Neutrophil (primary cell): ENCODE measurements at regions not wholly inside any gene's neighbourhood (a gene's known extent, or its start where the extent isn't known, plus 50 kb on each side); places are given as distances from the start of the nearest gene placed in this dataset.

Experiments
- H3K27ac ChIP-seq: fragments of 200-600 bp; sonication (generic); 2 replicates; pipeline ENCODE4 v1.5.1; 2016; ENCODE audit warnings: mild to moderate bottlenecking, moderate library complexity
- H3K27me3 ChIP-seq: fragments of 200-600 bp; sonication (generic); 2 replicates; pipeline ENCODE4 v1.6.0; 2016; ENCODE audit warnings: mild to moderate bottlenecking
- H3K36me3 ChIP-seq: fragments of 200-600 bp; sonication (generic); 2 replicates; pipeline ENCODE4 v1.5.1; 2017
- H3K4me1 ChIP-seq, 2 experiments: fragments of 200-600 bp in 1 of 2; sonication (generic) in 1 of 2; 1 replicate in 1 of 2; 2 replicates in 1 of 2; pipeline versions ENCODE4 v1.5.1 to v1.6.1; 2013 to 2016; ENCODE audit warnings: low read depth in 1 of 2, low read length in 1 of 2, mild to moderate bottlenecking in 1 of 2, moderate library complexity in 1 of 2; ENCODE audit not compliant: control insufficient read depth in 1 of 2, insufficient read depth in 1 of 2
- H3K4me3 ChIP-seq, 2 experiments: fragments of 200-600 bp in 1 of 2; sonication (generic) in 1 of 2; 1 replicate in 1 of 2; 2 replicates in 1 of 2; pipeline ENCODE4 v1.5.1; 2013 to 2016; ENCODE audit warnings: low read depth in 1 of 2, low read length in 1 of 2, mild to moderate bottlenecking in 1 of 2, moderate library complexity in 1 of 2
- H3K9me3 ChIP-seq: fragments of 200-600 bp; sonication (generic); 2 replicates; pipeline ENCODE4 v1.5.1; 2016
- CTCF ChIP-seq: fragments of 200-600 bp; sonication (generic); IDR thresholded peaks from 2 replicates; pipeline ENCODE4 v1.5.1; 2016; ENCODE audit warnings: antibody characterized with exemption

GRCh38 chr9:126017758-126018157 is 270.6 kb downstream of the PBX3 start:
- no peak overlapping the region for H3K4me3 ChIP-seq
- TF ChIP-seq CTCF: no peak
- no peaks in the 10 kb centered on the region for H3K36me3 ChIP-seq
- no peaks in the 10 kb centered on the region for H3K9me3 ChIP-seq
- no peak overlapping the region for H3K27ac ChIP-seq
- peaks cover 9% of the 10 kb centered on the region for H3K27me3 ChIP-seq
- H3K4me1 ChIP-seq: no peaks in the 10 kb centered on the region

DNA sequence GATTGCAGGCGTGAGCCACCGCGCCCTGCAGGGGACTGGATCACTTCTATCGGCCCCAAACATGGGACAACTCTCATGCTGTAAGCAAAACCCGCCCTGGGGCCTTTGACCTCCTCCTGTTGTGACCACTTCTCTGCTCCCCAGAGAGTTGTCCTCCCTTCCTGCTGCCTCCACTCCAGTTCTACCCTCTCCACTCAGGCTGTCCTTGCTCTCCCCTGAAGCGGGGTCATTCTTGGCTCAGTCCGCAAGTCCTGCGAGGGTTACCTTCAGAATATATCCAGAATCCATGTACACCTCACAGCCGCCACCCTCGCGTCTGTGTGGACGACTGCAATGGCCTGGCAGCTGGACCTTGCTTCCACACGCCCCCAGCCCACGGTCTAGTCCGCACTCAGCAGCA is 273.7 kb downstream of the PBX3 start:
- peaks cover 3% of the 10 kb centered on the region for H3K27me3 ChIP-seq
- no peaks in the 10 kb centered on the region for H3K36me3 ChIP-seq
- no peak for TF ChIP-seq CTCF
- H3K27ac ChIP-seq: no peak overlapping the region
- no peak overlapping the region for H3K4me3 ChIP-seq
- H3K4me1 ChIP-seq: no peaks in the 10 kb centered on the region
- no peaks in the 10 kb centered on the region for H3K9me3 ChIP-seq

DNA sequence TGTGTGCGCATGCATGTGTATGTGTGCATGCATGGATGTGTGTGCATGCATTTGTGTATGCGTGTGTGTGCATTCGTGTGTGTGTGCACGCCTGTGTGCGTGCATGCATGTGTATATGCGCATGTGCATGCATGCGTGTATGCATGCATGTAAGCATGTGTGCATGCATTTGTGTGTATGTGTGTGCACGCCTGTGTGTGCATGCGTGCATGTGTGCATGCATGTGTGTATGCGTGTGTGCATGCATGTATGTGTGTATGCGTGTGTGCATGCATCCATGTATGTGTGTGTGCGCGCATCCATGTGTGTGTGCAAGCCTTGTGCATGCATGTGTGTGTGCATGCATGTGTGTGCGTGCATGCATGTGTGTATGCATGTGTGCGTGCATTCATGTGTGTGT is 276.8 kb downstream of the PBX3 start:
- no peak for TF ChIP-seq CTCF
- H3K27me3 ChIP-seq: peaks cover 3% of the 10 kb centered on the region
- H3K4me3 ChIP-seq: no peak overlapping the region
- H3K9me3 ChIP-seq: no peaks in the 10 kb centered on the region
- H3K27ac ChIP-seq: no peak overlapping the region
- no peaks in the 10 kb centered on the region for H3K4me1 ChIP-seq
- no peaks in the 10 kb centered on the region for H3K36me3 ChIP-seq

GRCh38 chr9:126024581-126025230 is 277.5 kb downstream of the PBX3 start:
- H3K27me3 ChIP-seq: peaks cover 3% of the 10 kb centered on the region
- no peak overlapping the region for H3K27ac ChIP-seq
- no peaks in the 10 kb centered on the region for H3K36me3 ChIP-seq
- no peak overlapping the region for H3K4me3 ChIP-seq
- H3K4me1 ChIP-seq: no peaks in the 10 kb centered on the region
- no peak for TF ChIP-seq CTCF
- H3K9me3 ChIP-seq: no peaks in the 10 kb centered on the region

DNA sequence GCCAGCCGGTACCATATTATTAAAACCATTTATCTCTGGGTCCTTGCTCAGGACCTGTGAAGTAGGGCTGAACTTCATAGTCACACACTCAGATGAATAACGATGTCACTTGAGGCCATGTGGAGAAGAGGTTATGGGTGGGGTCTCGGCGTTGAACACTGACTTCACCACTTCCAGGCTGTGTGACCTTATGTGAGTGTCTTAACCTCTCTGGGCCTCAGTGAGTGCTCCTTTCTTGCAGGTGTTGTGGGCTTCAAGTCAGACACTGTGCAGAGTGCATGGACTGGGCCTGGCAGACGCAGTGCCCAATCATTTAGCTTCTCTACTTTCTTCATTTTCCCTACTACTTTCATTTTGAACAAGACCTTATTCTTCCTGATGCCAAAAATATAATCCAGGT is 278.8 kb downstream of the PBX3 start:
- Histone ChIP-seq H3K9me3 (no peaks in the 10 kb centered on the region), H3K27ac (no peak overlapping the region), H3K4me1 (no peaks in the 10 kb centered on the region), H3K4me3 (no peak overlapping the region), H3K27me3 (peaks cover 3% of the 10 kb centered on the region), H3K36me3 (no peaks in the 10 kb centered on the region)
- TF ChIP-seq CTCF: no peak

GRCh38 chr9:126027566-126027965 is 280.4 kb downstream of the PBX3 start:
- no peak for TF ChIP-seq CTCF

More at GRCh38 chr9:126027566-126027965, 280.4 kb downstream of the PBX3 start:
- no peak overlapping the region for H3K4me3 ChIP-seq
- H3K27ac ChIP-seq: no peak overlapping the region
- no peaks in the 10 kb centered on the region for H3K36me3 ChIP-seq
- no peaks in the 10 kb centered on the region for H3K27me3 ChIP-seq
- no peaks in the 10 kb centered on the region for H3K4me1 ChIP-seq
- no peaks in the 10 kb centered on the region for H3K9me3 ChIP-seq
